BLaER1 (cell line): ENCODE measurements at regions not wholly inside any gene's neighbourhood (a gene's known extent, or its start where the extent isn't known, plus 50 kb on each side); places are given as distances from the start of the nearest gene placed in this dataset.
A peak's percentile ranks its signal among the peaks of the same experiment; 100 is the strongest.

ENCODE experiments used
- H3K27ac ChIP-seq: shearing (Covaris generic); formaldehyde crosslinking; 2 replicates; pipeline ENCODE4 v1.8.1; 2022
- H3K27me3 ChIP-seq: shearing (Covaris generic); formaldehyde crosslinking; 2 replicates; pipeline ENCODE4 v1.8.1; 2022
- H3K36me3 ChIP-seq: shearing (Covaris generic); formaldehyde crosslinking; 2 replicates; pipeline ENCODE4 v1.8.1; 2022
- H3K4me1 ChIP-seq: shearing (Covaris generic); formaldehyde crosslinking; 2 replicates; pipeline ENCODE4 v1.8.1; 2022
- H3K4me2 ChIP-seq: shearing (Covaris generic); formaldehyde crosslinking; 2 replicates; pipeline ENCODE4 v1.8.1; 2022
- H3K4me3 ChIP-seq: shearing (Covaris generic); formaldehyde crosslinking; 2 replicates; pipeline ENCODE4 v1.8.1; 2022
- H3K9ac ChIP-seq: shearing (Covaris generic); formaldehyde crosslinking; 2 replicates; pipeline ENCODE4 v1.8.1; 2022
- H3K9me3 ChIP-seq: shearing (Covaris generic); formaldehyde crosslinking; 2 replicates; pipeline ENCODE4 v1.8.1; 2022
- H4K20me1 ChIP-seq: shearing (Covaris generic); formaldehyde crosslinking; 2 replicates; pipeline ENCODE4 v1.8.1; 2022
- Cebpa-rat ChIP-seq: shearing (Covaris generic); IDR thresholded peaks from 2 replicates; pipeline ENCODE4 v1.8.1; 2022

DNA sequence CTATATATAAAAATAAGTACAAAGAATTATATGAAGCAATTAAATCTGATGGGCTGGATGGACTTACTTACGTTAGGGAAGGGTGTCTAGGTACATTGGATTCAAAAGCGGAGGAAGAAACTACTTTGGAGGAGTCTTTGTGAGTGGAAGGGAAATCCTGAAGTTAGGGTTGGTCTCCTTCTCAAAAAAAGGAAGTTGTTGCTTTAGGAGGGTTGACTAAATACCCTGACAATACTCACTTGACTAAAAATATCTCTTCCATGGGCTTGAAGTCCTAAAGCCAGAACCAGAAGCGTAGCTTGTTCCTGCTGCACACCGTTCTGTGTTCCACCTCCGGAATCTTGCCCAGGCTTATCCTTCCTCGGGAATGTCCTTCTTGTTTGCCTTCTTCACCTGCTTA, 143.3 kb upstream of the ZEB2 start:
- H3K4me2 ChIP-seq: peak overlapping the region; percentile 53
- H3K9ac ChIP-seq: no peak overlapping the region
- no peaks in the 10 kb centered on the region; the same call in 1 of the 2 replicates for H3K27me3 ChIP-seq
- H3K9me3 ChIP-seq: no peaks in the 10 kb centered on the region; the same call in 1 of the 2 replicates
- peaks cover 21% of the 10 kb centered on the region for H3K4me1 ChIP-seq
- no peak overlapping the region for H3K4me3 ChIP-seq
- H3K27ac ChIP-seq: peak overlapping the region; percentile 12; the same call in 1 of the 2 replicates
- no peak for TF ChIP-seq Cebpa-rat
- H3K36me3 ChIP-seq: no peaks in the 10 kb centered on the region
- no peaks in the 10 kb centered on the region for H4K20me1 ChIP-seq

DNA sequence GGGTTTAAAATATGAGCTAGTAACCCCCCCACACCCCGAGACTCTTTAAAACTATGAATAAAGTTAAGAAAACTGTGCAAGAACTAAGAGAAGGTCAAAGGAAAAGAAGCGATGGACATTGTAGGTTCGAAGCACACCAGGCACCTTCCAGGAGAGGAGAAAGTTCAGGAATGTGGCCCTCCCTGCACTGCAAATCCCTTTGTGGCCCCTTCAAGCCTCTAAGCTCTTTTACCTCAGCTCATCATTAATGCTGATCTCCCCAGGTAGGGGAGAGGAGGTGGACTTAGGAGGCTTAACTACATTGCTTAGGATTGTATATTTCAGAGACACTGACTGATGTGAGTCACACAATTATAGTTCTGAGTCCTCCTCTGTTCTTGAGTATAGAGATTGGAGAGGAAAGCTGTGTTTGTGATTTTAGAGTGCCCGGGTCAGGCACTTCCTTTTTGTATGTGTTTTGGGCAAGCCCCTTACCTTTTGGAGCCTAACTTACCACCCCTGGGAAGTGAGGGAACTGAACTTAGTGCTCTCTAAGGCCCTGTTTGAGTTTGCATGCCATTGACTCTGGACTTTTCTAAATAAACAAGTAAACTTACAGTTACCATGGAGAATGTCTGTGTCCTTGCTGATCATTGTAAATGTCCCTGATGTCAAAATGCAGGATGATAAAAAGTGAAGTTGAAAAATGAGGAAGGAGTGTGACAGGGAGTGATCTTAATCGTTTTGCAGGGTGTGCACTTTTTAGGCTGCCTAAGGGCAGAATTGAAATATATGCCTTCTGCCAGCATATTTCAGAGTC, 140.8 kb upstream of the ZEB2 start:
- Histone ChIP-seq H3K27me3 (no peaks in the 10 kb centered on the region; the same call in 1 of the 2 replicates), H3K27ac (no peak overlapping the region), H3K9ac (no peak overlapping the region), H3K9me3 (no peaks in the 10 kb centered on the region; the same call in 1 of the 2 replicates), H3K4me1 (peaks cover 11% of the 10 kb centered on the region), H3K4me3 (no peak overlapping the region), H3K4me2 (no peak overlapping the region), H4K20me1 (no peaks in the 10 kb centered on the region), H3K36me3 (no peaks in the 10 kb centered on the region)
- TF ChIP-seq Cebpa-rat: no peak

DNA sequence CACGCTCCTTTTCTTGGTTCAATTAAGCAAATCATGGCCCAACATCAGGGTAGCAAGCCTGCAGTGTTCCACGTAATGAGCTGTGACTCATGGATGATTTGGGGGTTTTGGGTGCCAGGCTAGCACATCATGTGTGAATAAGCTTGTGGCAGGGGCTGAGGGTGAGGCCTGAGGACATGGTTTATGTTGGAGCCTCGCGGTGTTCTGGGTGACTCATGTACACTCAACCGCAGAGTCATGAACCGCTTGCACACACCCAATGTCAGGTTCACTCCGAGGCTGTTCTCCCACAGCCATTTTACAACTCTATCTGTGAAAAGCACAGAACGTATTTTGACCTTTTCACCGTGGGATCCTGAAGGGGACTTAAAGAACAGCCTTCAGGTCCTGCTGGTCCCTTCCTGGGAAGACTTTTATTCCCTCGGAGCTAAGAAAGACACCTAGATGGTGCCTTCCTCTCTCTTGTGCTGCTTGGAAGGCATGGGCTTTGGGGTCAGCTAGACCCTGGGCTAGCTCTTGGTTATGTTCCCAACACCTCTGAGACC, 139.9 kb upstream of the ZEB2 start:
- H3K4me1 ChIP-seq: peaks cover 11% of the 10 kb centered on the region
- no peak overlapping the region for H3K4me3 ChIP-seq
- no peak overlapping the region for H3K9ac ChIP-seq
- no peaks in the 10 kb centered on the region for H4K20me1 ChIP-seq
- no peak overlapping the region for H3K27ac ChIP-seq
- H3K4me2 ChIP-seq: no peak overlapping the region
- H3K9me3 ChIP-seq: no peaks in the 10 kb centered on the region; the same call in 1 of the 2 replicates
- TF ChIP-seq Cebpa-rat: no peak
- no peaks in the 10 kb centered on the region for H3K36me3 ChIP-seq
- H3K27me3 ChIP-seq: no peaks in the 10 kb centered on the region; the same call in 1 of the 2 replicates

DNA sequence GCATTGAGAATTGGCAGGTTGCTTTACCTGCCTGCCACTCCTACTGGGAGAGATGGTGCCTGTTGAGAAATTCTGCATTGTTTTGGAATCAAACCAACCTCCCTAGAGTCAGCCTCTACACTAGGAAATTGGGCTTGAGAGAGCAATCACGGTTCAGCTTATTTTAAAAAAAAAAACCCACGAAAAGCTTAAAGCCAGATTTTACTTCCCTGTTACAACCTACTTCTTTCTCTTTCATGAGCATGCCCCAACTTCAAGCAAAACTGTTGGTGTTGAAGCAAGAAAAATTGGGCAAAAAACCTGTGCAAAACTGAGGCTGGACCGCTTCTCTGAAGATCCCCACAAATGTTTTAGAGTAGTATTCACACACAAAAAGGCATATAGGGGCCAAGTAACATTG, 134.6 kb upstream of the ZEB2 start:
- H4K20me1 ChIP-seq: no peaks in the 10 kb centered on the region
- H3K27me3 ChIP-seq: no peaks in the 10 kb centered on the region
- no peak overlapping the region for H3K27ac ChIP-seq
- no peaks in the 10 kb centered on the region for H3K36me3 ChIP-seq
- no peak overlapping the region for H3K4me2 ChIP-seq
- no peak overlapping the region for H3K4me3 ChIP-seq
- no peaks in the 10 kb centered on the region for H3K4me1 ChIP-seq
- H3K9me3 ChIP-seq: no peaks in the 10 kb centered on the region; the same call in 1 of the 2 replicates
- H3K9ac ChIP-seq: no peak overlapping the region
- TF ChIP-seq Cebpa-rat: no peak

DNA sequence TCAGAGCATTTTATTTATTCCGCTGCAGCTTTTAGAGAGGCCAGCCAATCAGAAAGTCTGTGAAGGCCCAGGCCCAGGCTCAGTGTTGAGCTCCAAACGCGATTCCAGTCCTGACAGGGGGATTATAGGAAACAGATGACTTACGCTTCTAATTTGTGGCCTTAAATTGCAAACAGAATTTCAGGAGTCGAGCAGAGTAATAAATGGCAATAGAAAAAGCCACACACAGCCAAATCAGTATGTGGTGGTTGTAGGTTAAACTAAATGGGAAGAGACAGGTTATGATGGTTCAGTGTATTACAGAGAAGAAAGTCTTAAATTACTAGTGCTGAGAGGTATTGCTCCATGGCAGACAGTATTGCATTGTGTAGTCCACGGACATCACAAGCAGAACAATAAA, 131.0 kb upstream of the ZEB2 start:
- Histone ChIP-seq H3K27me3 (no peaks in the 10 kb centered on the region), H3K4me3 (no peak overlapping the region), H3K9me3 (no peaks in the 10 kb centered on the region), H4K20me1 (no peaks in the 10 kb centered on the region), H3K4me2 (no peak overlapping the region), H3K4me1 (no peaks in the 10 kb centered on the region), H3K9ac (no peak overlapping the region), H3K36me3 (no peaks in the 10 kb centered on the region), H3K27ac (no peak overlapping the region)
- TF ChIP-seq Cebpa-rat: no peak

DNA sequence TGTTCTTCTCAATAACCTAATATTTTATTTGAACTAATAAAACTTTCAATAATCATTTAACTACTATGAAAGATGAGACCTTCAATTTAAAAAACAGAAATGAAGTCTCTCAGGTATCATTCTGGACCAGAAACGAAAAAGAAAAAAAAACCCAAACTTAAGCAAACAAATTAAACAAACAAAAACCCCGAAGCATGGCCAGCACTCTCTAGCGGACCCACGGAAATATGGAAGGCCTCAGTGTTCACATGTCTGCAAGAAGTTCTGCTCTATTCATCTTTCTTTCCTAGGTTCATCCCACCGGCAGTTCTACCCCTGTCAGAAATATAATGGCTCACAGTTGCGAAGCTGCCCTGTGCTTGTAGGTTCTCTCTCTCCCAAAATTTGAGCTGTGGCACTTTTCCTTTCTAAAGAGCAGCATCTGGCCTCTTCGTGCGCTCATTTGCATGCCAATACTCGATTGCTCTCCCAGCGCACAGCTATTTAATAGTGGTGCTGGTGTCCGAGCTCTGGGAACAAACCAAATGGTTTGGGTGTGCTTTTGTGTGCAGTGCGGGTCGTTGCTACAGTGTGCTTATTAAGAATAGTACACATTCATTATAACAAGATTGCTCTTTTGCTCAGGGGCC, 129.0 kb upstream of the ZEB2 start:
- Histone ChIP-seq H3K4me2 (no peak overlapping the region), H3K27me3 (no peaks in the 10 kb centered on the region), H3K36me3 (no peaks in the 10 kb centered on the region), H3K4me1 (no peaks in the 10 kb centered on the region), H3K9ac (no peak overlapping the region), H3K27ac (no peak overlapping the region), H3K9me3 (no peaks in the 10 kb centered on the region), H3K4me3 (no peak overlapping the region), H4K20me1 (no peaks in the 10 kb centered on the region)
- TF ChIP-seq Cebpa-rat: no peak

DNA sequence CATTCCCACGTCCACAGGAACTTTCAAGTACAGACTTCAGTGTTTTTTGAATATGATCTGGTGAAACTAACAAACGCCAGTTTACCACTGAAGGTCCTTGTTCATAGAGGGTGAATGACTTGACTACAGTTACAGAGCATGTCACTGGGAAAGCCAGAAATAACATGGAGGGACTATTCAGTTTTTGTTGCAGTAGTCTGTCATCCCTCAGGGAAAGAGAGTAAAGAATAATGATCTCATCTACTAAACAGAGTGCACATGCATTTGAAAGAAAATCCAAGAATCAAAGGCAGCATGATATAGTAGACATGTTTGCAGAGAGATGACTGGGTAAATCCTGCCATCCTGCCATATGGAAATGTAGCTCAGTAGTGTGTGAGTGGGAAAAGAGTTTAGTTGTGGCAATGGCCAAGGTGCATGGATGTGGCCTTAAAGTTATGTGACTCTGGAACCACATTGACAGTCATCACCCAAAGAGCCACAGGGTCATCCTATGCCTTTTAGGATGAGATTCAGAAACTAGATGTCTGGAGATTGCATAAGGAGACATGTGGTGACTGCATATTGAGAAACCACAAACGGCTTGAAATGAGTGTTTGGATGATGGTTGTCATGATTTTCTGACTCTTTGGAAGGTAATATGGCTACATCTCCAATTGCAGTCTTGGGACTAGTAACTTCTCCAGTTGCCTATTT, 125.3 kb upstream of the ZEB2 start:
- no peak overlapping the region for H3K4me3 ChIP-seq
- no peak overlapping the region for H3K9ac ChIP-seq
- H4K20me1 ChIP-seq: no peaks in the 10 kb centered on the region
- peaks cover 6% of the 10 kb centered on the region; the same call in 1 of the 2 replicates for H3K9me3 ChIP-seq
- peaks cover 19% of the 10 kb centered on the region for H3K4me1 ChIP-seq
- no peaks in the 10 kb centered on the region for H3K36me3 ChIP-seq
- no peak overlapping the region for H3K4me2 ChIP-seq
- no peak for TF ChIP-seq Cebpa-rat
- no peaks in the 10 kb centered on the region for H3K27me3 ChIP-seq
- no peak overlapping the region for H3K27ac ChIP-seq

DNA sequence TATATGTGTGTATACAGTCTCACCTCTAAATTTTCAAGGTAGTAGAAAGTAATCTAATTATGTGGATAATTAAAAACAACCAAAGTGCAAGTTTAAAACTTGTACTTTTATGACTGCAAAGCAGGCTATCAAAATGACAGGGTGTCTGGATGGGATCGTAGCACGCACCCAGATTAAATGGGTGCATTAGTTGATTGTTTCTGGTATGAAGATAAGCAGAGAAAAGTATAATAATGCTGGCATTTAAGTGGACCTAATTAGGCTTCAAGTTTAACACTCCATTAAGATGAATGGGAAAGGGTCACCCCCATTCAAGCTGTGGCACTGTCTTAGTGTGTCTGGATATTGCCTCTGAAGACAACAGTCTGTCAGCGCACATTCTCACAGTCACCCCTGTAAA, 124.6 kb upstream of the ZEB2 start:
- Histone ChIP-seq H3K4me3 (no peak overlapping the region), H3K4me2 (no peak overlapping the region), H3K27ac (no peak overlapping the region), H3K9me3 (peaks cover 12% of the 10 kb centered on the region), H4K20me1 (no peaks in the 10 kb centered on the region), H3K4me1 (peaks cover 19% of the 10 kb centered on the region), H3K9ac (no peak overlapping the region), H3K36me3 (no peaks in the 10 kb centered on the region), H3K27me3 (no peaks in the 10 kb centered on the region)
- TF ChIP-seq Cebpa-rat: no peak

DNA sequence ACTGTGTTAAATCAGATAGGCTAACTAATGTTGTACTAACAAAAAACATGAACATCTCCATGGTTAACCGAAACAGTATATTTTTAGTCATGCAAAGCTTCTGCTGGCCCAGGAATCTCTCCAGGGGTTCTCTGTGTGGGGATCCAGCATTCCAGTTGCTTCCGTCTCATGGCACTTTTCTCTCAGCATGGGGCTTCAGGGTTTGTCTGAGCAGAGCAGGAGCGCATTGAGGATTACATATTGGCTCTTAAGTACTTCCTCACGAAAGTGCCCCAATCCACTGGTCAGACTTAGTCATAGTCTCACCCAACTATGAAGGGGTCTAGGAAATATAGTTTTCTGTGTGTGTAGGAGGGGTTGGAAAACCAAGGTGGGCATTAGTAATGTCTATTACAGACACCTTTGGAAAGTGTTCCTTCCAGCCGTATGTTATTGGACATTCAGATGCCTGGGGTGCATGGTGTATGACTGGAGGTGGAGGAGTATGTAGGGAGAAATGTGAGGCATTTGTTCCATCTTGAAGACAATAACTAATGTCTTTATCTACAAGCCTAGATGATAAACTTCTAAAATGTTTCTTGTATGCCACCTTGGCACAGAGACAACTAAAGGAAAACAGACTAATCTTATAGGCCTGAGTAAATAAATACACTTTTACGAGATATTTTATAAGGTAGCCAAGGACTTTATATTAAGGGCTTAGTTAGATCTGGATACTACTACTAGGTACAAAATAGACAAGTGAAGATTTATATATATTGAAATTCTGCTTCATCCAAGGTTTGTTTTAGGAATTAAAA, 123.8 kb upstream of the ZEB2 start:
- Histone ChIP-seq H3K4me1 (peaks cover 19% of the 10 kb centered on the region), H3K27ac (no peak overlapping the region), H3K36me3 (no peaks in the 10 kb centered on the region), H3K4me2 (no peak overlapping the region), H3K27me3 (no peaks in the 10 kb centered on the region), H3K9me3 (peaks cover 20% of the 10 kb centered on the region), H3K9ac (no peak overlapping the region), H4K20me1 (no peaks in the 10 kb centered on the region), H3K4me3 (no peak overlapping the region)
- no peak for TF ChIP-seq Cebpa-rat
